Peyer's patch (tissue), 4 donors: ENCODE measurements at regions not wholly inside any gene's neighbourhood (a gene's known extent, or its start where the extent isn't known, plus 50 kb on each side); places are given as distances from the start of the nearest gene placed in this dataset.

Experiments
- DNase-seq, 3 donors: peaks; one replicate each; pipeline ENCODE4 v3.0.0-alpha.2; 2017 to 2019
- H3K27ac ChIP-seq, 4 donors: fragments of 200-600 bp; sonication (generic); one replicate each; pipeline ENCODE4 v1.5.1; 2016 to 2019
- H3K27me3 ChIP-seq, 2 donors: fragments of 200-600 bp; sonication (generic); one replicate each; pipeline ENCODE4 v1.5.1; 2019
- H3K36me3 ChIP-seq, 3 donors: fragments of 200-600 bp; sonication (generic); one replicate each; pipeline ENCODE4 v1.5.1; 2016 to 2019
- H3K4me1 ChIP-seq, 4 donors: fragments of 200-600 bp; sonication (generic); one replicate each; pipeline ENCODE4 v1.5.1; 2016 to 2019
- H3K4me3 ChIP-seq, 4 donors: fragments of 200-600 bp; sonication (generic); 1 replicate in 3 of 4; 2 replicates in 1 of 4; pipeline ENCODE4 v1.5.1; 2016 to 2019; ENCODE audit warnings: mild to moderate bottlenecking in 1 of 4
- H3K9me3 ChIP-seq, 4 donors: fragments of 200-600 bp; sonication (generic); one replicate each; pipeline ENCODE4 v1.5.1; 2016 to 2019; ENCODE audit warnings: mild to moderate bottlenecking in 1 of 4
- CTCF ChIP-seq, 6 experiments: fragments of 450-650 bp in 4 of 6; fragments of 200-600 bp in 2 of 6; sonication (generic) in 1 of 6; IDR thresholded peaks; one replicate each; pipeline ENCODE4 v1.5.1; 2017 to 2019; ENCODE audit warnings: antibody characterized with exemption in 6 of 6, mild to moderate bottlenecking in 3 of 6, moderate library complexity in 1 of 6
- POLR2A ChIP-seq, 2 donors: fragments of 450-650 bp; IDR thresholded peaks; one replicate each; pipeline ENCODE4 v1.5.1; 2017; ENCODE audit warnings: antibody characterized with exemption in 2 of 2, mild to moderate bottlenecking in 2 of 2, moderate library complexity in 2 of 2

- TF ChIP-seq CTCF (IDR thresholded peaks at IDR 0.05): no peak
- no peak for TF ChIP-seq POLR2A (IDR thresholded peaks at IDR 0.05)
- H3K27ac ChIP-seq: no peak overlapping the region
- no peaks in the 10 kb centered on the region for H3K9me3 ChIP-seq
- no peaks in the 10 kb centered on the region for H3K27me3 ChIP-seq
- no peaks in the 10 kb centered on the region for H3K36me3 ChIP-seq
- H3K4me3 ChIP-seq: no peak overlapping the region
- peaks cover 0 to 5% (median 0%) of the 10 kb centered on the region in 4 donors for H3K4me1 ChIP-seq
- no peak for DNase-seq
Measured at GRCh38 chr9:91127653-91128052, 234.1 kb downstream of the AUH start.

GRCh38 chr9:91130796-91131318 is 230.9 kb downstream of the AUH start:
- Histone ChIP-seq H3K4me3 (no peak overlapping the region), H3K4me1 (peaks cover 0 to 5% (median 0%) of the 10 kb centered on the region in 4 donors), H3K36me3 (no peaks in the 10 kb centered on the region), H3K27ac (peak overlapping the region in 1 of 4 donors; percentile 48), H3K9me3 (no peaks in the 10 kb centered on the region), H3K27me3 (no peaks in the 10 kb centered on the region)
- DNase-seq: no peak
- no peak for TF ChIP-seq CTCF (IDR thresholded peaks at IDR 0.05)
- TF ChIP-seq POLR2A (IDR thresholded peaks at IDR 0.05): no peak

GRCh38 chr9:91131433-91131839 is 230.3 kb downstream of the AUH start:
- TF ChIP-seq CTCF (IDR thresholded peaks at IDR 0.05) (no peak), POLR2A (IDR thresholded peaks at IDR 0.05) (peak in 1 of 2 donors; percentile 59)
- peak in 2 of 3 donors; percentile 77 to 88 for DNase-seq
- Histone ChIP-seq H3K27ac (peak overlapping the region in 2 of 4 donors; percentile 56 to 61), H3K4me3 (no peak overlapping the region), H3K4me1 (peaks cover 0 to 5% (median 0%) of the 10 kb centered on the region in 4 donors), H3K27me3 (no peaks in the 10 kb centered on the region), H3K9me3 (no peaks in the 10 kb centered on the region), H3K36me3 (no peaks in the 10 kb centered on the region)

GRCh38 chr9:91132576-91133073 is 229.1 kb downstream of the AUH start:
- H3K4me3 ChIP-seq: no peak overlapping the region
- no peak for DNase-seq
- H3K4me1 ChIP-seq: peaks cover 0 to 5% (median 0%) of the 10 kb centered on the region in 4 donors
- no peaks in the 10 kb centered on the region for H3K27me3 ChIP-seq
- no peak overlapping the region for H3K27ac ChIP-seq
- H3K9me3 ChIP-seq: no peaks in the 10 kb centered on the region
- TF ChIP-seq CTCF (IDR thresholded peaks at IDR 0.05) (no peak), POLR2A (IDR thresholded peaks at IDR 0.05) (no peak)
- H3K36me3 ChIP-seq: no peaks in the 10 kb centered on the region

- no peak overlapping the region for H3K4me3 ChIP-seq
- TF ChIP-seq CTCF (IDR thresholded peaks at IDR 0.05) (no peak), POLR2A (IDR thresholded peaks at IDR 0.05) (no peak)
- H3K36me3 ChIP-seq: no peaks in the 10 kb centered on the region
- H3K9me3 ChIP-seq: no peaks in the 10 kb centered on the region
- H3K27ac ChIP-seq: no peak overlapping the region
- H3K4me1 ChIP-seq: peaks cover 0 to 5% (median 0%) of the 10 kb centered on the region in 4 donors
- DNase-seq: no peak
- H3K27me3 ChIP-seq: no peaks in the 10 kb centered on the region
Measured at GRCh38 chr9:91134608-91135007, 227.1 kb downstream of the AUH start.
